ENCODE measurements at regions not wholly inside any gene's neighbourhood (a gene's known extent, or its start where the extent isn't known, plus 50 kb on each side); places are given as distances from the start of the nearest gene placed in this dataset.

GRCh38 chr10:78327778-78328591 lies 294.3 kb downstream of the RPS24 start:
- ATAC-seq (replicated peaks) (no peak), DNase-seq (no peak)
- Mint-ChIP-seq H3K27ac (no peak overlapping the region), H3K36me3 (peaks cover 5 to 8% of the 10 kb centered on the region in 2 donors), H3K4me1 (peaks cover 0 to 5% of the 10 kb centered on the region in 2 donors), H3K27me3 (peaks cover 10 to 16% of the 10 kb centered on the region in 2 donors), H3K4me3 (no peak overlapping the region), H3K9me3 (peaks cover 21 to 29% of the 10 kb centered on the region in 2 donors)

DNA sequence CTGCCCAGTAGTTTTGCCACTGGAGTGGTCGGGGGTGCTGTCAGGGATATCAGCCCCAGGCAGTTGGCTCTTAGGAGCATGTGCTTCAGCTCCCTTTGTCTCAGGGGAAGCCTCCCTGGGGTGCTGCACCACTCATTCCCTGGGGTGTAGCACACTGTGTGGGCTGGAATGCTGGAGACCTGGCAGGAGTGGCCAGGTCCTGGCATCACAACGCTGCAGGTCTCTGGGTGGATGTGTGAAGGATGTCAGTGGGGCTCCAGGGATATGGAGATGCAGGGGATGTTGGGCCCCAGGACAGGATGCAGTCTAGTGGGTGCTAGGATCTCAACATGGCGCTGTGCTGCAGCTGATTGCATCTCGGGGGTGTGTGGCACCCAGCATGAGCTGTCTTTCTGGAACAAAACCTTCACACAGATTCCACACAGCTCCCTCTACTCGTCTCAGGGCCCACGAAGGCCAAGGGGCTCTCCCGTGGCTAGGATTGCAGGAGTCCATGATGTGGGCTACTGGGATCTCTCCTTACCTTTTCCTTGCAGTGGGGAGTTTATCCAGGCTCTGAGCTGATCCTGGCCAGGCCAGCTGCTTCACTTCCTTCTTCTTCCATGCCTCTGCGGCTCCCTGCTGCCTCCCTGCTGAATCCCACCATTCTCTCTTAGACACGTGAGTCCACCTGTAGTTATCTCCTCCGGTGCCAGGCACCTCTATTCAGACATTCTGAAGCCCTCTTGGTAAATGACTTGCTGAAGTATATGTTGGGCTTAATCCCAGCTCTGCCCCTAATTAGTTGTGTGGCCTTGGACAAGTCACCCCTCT lies 295.1 kb downstream of the RPS24 start:
- peaks cover 21 to 24% of the 10 kb centered on the region in 2 donors for H3K9me3 Mint-ChIP-seq
- peaks cover 5 to 8% of the 10 kb centered on the region in 2 donors for H3K36me3 Mint-ChIP-seq
- no peak overlapping the region for H3K4me3 Mint-ChIP-seq
- ATAC-seq (replicated peaks) (no peak), DNase-seq (no peak)
- peaks cover 10 to 16% of the 10 kb centered on the region in 2 donors for H3K27me3 Mint-ChIP-seq
- no peaks in the 10 kb centered on the region for H3K4me1 Mint-ChIP-seq
- no peak overlapping the region for H3K27ac Mint-ChIP-seq

- Mint-ChIP-seq H3K36me3 (peaks cover 5 to 8% of the 10 kb centered on the region in 2 donors), H3K4me3 (no peak overlapping the region), H3K27ac (no peak overlapping the region), H3K27me3 (peaks cover 10 to 16% of the 10 kb centered on the region in 2 donors), H3K9me3 (peaks cover 16 to 17% of the 10 kb centered on the region in 2 donors), H3K4me1 (no peaks in the 10 kb centered on the region)
- DNase-seq = no peak
- no peak for ATAC-seq (replicated peaks)
These were observed 297.2 kb downstream of the RPS24 start for GRCh38 chr10:78330884-78331283.

- DNase-seq = no peak
- ATAC-seq (replicated peaks) = no peak
- peaks cover 12 to 13% of the 10 kb centered on the region in 2 donors for H3K9me3 Mint-ChIP-seq
- H3K27me3 Mint-ChIP-seq = peaks cover 10 to 11% of the 10 kb centered on the region in 2 donors
- H3K4me3 Mint-ChIP-seq = no peak overlapping the region
- no peaks in the 10 kb centered on the region for H3K4me1 Mint-ChIP-seq
- H3K27ac Mint-ChIP-seq = no peak overlapping the region
- peaks cover 0 to 5% of the 10 kb centered on the region in 2 donors for H3K36me3 Mint-ChIP-seq
These were observed 297.8 kb downstream of the RPS24 start for GRCh38 chr10:78331391-78331922.

DNA sequence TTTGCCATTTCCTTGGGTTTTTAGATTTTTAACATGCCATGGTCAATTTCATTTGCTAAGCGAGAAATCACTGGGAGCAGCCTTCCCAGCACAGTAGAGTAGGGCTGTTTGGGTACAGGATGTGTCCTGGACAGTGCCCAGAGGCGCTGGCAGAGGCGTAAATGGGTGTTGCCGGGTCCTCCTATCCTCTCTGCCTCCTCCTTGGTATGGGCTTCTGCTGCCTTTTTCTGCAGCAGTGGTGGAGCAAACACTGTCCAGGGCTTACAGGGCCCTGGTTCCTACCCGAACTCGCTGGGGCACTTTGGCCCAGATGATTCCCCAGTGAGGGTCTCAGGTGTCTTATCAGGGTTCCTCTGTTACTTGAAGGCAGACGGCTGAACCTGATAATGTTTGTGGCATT lies 298.3 kb downstream of the RPS24 start:
- Mint-ChIP-seq H3K36me3 (peaks cover 0 to 3% of the 10 kb centered on the region in 2 donors), H3K4me3 (no peak overlapping the region), H3K9me3 (peaks cover 8 to 11% of the 10 kb centered on the region in 2 donors), H3K27me3 (peaks cover 10 to 11% of the 10 kb centered on the region in 2 donors), H3K27ac (no peak overlapping the region), H3K4me1 (no peaks in the 10 kb centered on the region)
- no peak for ATAC-seq (replicated peaks)
- DNase-seq = no peak

DNA sequence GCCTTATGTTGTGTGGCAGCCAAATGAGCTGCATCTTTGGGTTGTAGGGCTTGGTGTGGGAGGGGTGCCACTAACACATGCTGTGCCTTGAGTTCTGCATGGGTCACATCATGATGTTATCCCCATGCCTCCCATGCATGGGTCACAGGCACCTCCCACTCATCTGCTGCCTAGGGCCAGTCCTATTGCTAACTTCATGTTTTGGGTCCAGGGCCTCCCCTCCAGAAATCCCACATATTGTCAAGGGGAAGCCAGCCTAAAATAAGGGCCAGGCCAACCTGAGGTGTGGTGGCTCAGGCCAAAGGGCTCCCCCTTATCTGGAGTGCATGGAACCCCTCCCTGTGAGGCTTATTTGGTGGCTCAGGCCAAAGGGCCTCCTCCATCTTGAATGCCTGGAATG lies 299.0 kb downstream of the RPS24 start:
- H3K36me3 Mint-ChIP-seq = peaks cover 0 to 2% of the 10 kb centered on the region in 2 donors
- H3K27me3 Mint-ChIP-seq = peaks cover 10 to 11% of the 10 kb centered on the region in 2 donors
- ATAC-seq (replicated peaks) (no peak), DNase-seq (no peak)
- H3K27ac Mint-ChIP-seq = no peak overlapping the region
- no peak overlapping the region for H3K4me3 Mint-ChIP-seq
- H3K9me3 Mint-ChIP-seq = peaks cover 4 to 7% of the 10 kb centered on the region in 2 donors
- H3K4me1 Mint-ChIP-seq = no peaks in the 10 kb centered on the region

- peaks cover 14% of the 10 kb centered on the region in 2 donors for H3K27me3 Mint-ChIP-seq
- H3K4me3 Mint-ChIP-seq = no peak overlapping the region
- DNase-seq (no peak), ATAC-seq (replicated peaks) (no peak)
- no peaks in the 10 kb centered on the region for H3K36me3 Mint-ChIP-seq
- peaks cover 0 to 2% of the 10 kb centered on the region in 2 donors for H3K9me3 Mint-ChIP-seq
- H3K4me1 Mint-ChIP-seq = no peaks in the 10 kb centered on the region
- H3K27ac Mint-ChIP-seq = no peak overlapping the region
These were observed 299.9 kb downstream of the RPS24 start for GRCh38 chr10:78333362-78334143.

- ATAC-seq (replicated peaks) (no peak), DNase-seq (no peak)
- H3K27me3 Mint-ChIP-seq = peaks cover 21 to 23% of the 10 kb centered on the region in 2 donors
- no peak overlapping the region for H3K27ac Mint-ChIP-seq
- no peaks in the 10 kb centered on the region for H3K4me1 Mint-ChIP-seq
- no peaks in the 10 kb centered on the region for H3K36me3 Mint-ChIP-seq
- H3K9me3 Mint-ChIP-seq = no peaks in the 10 kb centered on the region
- H3K4me3 Mint-ChIP-seq = no peak overlapping the region
These were observed 301.7 kb downstream of the RPS24 start for GRCh38 chr10:78335371-78335690.

DNA sequence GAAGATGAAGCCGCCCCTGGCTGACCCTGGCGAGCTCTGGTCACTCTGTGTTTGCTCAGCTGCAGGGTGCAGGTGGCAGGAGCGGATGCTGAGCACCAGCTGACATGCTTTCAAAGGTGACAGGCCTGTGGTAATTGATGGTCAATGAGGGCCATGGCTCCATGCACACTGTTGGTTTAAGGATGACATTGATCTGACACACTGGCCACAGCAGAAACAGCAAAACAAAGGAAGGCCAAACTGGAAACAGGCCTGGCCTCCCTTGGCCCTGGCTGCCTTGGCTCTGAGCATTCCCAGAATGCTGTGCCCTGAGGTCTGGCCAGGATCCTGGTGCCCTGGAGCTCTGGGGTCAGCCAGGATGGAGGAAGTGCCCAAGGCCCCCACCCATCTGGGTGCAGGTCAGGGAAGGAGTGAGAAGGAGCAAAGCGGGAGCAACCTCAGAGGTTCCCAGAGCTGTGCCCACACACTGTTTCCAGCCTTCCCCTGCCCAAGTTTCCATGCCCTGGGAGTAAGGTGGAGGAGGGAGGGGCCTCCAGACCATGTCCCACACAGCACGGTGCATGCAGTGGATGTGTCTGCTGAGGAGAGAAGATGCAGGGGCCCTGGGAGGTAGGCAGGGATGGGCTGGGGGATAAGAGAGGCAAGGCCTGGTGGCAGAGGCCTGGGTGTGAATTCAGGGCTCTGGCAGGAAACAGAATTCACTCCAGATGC lies 302.2 kb downstream of the RPS24 start:
- Mint-ChIP-seq H3K4me1 (no peaks in the 10 kb centered on the region), H3K27me3 (peaks cover 18 to 19% of the 10 kb centered on the region in 2 donors), H3K4me3 (no peak overlapping the region), H3K36me3 (no peaks in the 10 kb centered on the region), H3K9me3 (no peaks in the 10 kb centered on the region), H3K27ac (no peak overlapping the region)
- DNase-seq (no peak), ATAC-seq (replicated peaks) (no peak)

DNA sequence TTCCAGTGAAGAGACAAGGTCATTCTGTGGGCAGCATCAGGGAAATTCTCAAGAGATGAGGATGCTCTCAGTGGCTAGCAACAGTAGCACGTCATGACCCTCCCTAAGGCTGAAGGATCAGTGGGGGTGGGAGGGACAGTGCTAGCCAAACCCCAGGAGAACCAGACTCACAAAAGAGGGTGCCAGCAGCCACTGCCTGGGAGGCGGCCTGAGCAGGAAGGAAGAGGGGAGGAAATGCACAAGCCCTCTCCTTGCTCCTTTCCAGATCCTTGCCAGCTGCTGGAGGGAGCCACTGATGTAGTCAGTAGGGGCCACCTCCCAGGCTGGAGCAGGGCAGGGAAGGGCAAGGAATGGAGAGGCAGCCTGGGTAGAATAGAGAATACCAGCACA lies 302.7 kb downstream of the RPS24 start:
- Mint-ChIP-seq H3K27ac (no peak overlapping the region), H3K4me3 (no peak overlapping the region), H3K36me3 (no peaks in the 10 kb centered on the region), H3K4me1 (no peaks in the 10 kb centered on the region), H3K27me3 (peaks cover 12 to 13% of the 10 kb centered on the region in 2 donors), H3K9me3 (no peaks in the 10 kb centered on the region)
- ATAC-seq (replicated peaks) = no peak
- no peak for DNase-seq

DNA sequence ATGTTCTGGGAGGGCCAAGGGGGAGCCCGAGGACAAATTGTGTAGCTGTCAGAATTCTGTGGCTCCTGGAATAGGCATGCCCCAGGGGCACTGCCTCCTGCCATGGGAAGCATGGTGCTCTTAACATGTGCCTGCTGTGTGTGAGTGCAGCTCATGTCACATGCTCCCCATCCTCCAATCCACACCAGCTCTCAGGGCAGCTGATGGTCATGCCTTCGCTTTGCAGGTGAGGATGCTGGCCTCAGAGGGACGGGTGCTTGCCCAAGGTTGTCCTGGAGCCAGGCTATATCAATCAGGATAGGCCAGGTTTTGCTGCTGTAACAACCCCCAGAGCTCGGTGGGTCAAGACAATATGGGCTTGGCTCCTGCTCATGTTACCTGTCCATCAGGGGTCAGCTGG lies 303.4 kb downstream of the RPS24 start:
- Mint-ChIP-seq H3K4me1 (no peaks in the 10 kb centered on the region), H3K27ac (no peak overlapping the region), H3K9me3 (no peaks in the 10 kb centered on the region), H3K36me3 (no peaks in the 10 kb centered on the region), H3K4me3 (no peak overlapping the region), H3K27me3 (peaks cover 10 to 12% of the 10 kb centered on the region in 2 donors)
- DNase-seq (no peak), ATAC-seq (replicated peaks) (no peak)

DNA sequence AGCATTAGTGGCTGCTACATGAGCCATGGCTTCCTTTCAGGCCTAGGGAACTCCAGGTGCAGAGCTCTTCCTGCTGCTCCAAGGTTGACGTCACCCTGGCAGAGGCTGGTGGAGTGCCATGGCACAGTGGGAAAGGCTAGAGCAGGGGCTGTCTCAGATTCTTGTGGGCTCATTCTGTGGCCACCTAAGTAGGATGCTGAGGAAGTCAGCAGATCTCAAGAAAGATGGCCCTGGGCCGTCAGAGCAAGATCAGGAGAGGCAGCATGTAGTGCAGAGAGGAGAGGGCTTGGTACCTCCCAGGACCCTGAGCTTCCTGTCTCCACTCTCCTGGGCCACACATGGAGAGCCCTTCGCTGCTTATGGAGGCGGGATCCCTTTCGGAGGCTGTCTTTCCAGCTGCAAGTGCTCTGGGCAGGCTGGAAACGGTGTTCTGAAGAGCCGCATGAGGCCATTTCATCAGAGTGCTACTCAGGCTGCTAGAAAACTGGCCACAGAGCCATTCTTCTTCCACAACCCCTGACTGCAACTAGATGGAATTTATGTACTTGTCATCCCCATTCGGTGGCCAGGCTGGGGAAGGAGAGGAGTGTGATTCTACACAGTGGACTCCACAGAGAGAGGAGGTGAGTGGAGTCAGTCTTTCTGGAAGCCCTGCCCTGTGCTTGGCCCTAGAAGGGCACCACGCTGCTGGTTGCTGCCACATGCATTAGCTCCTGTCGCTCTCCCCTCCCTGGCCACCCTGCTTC lies 304.2 kb downstream of the RPS24 start:
- Mint-ChIP-seq H3K4me1 (no peaks in the 10 kb centered on the region), H3K36me3 (no peaks in the 10 kb centered on the region), H3K4me3 (no peak overlapping the region), H3K27ac (no peak overlapping the region), H3K9me3 (no peaks in the 10 kb centered on the region), H3K27me3 (peaks cover 10 to 12% of the 10 kb centered on the region in 2 donors)
- DNase-seq (no peak), ATAC-seq (replicated peaks) (no peak)

- H3K36me3 Mint-ChIP-seq = no peaks in the 10 kb centered on the region
- DNase-seq (no peak), ATAC-seq (replicated peaks) (no peak)
- no peaks in the 10 kb centered on the region for H3K4me1 Mint-ChIP-seq
- H3K4me3 Mint-ChIP-seq = no peak overlapping the region
- peaks cover 10 to 12% of the 10 kb centered on the region in 2 donors for H3K27me3 Mint-ChIP-seq
- H3K27ac Mint-ChIP-seq = no peak overlapping the region
- no peaks in the 10 kb centered on the region for H3K9me3 Mint-ChIP-seq
These were observed 305.1 kb downstream of the RPS24 start for GRCh38 chr10:78338717-78339116.
